Parathyroid adenoma (tissue), 2 donors: ENCODE measurements at regions not wholly inside any gene's neighbourhood (a gene's known extent, or its start where the extent isn't known, plus 50 kb on each side); places are given as distances from the start of the nearest gene placed in this dataset.

Experiments
- H2AFZ ChIP-seq: fragments of 300-600 bp; sonication (generic); one replicate; pipeline ENCODE4 v1.7.0; 2017; ENCODE audit warnings: antibody characterized with exemption, mild to moderate bottlenecking
- H3K27ac ChIP-seq: fragments of 300-600 bp; sonication (generic); one replicate; pipeline ENCODE4 v1.7.0; 2017
- H3K27me3 ChIP-seq: fragments of 300-600 bp; sonication (generic); one replicate; pipeline ENCODE4 v1.7.0; 2017; ENCODE audit warnings: low read length; ENCODE audit not compliant: control insufficient read depth, insufficient read depth
- H3K36me3 ChIP-seq: fragments of 300-600 bp; sonication (generic); one replicate; pipeline ENCODE4 v1.7.0; 2017; ENCODE audit warnings: low read length; ENCODE audit not compliant: control insufficient read depth, insufficient read depth
- H3K4me1 ChIP-seq: fragments of 300-600 bp; sonication (generic); one replicate; pipeline ENCODE4 v1.7.0; 2017; ENCODE audit warnings: control low read depth
- H3K4me2 ChIP-seq: fragments of 300-600 bp; sonication (generic); one replicate; pipeline ENCODE4 v1.7.0; 2017; ENCODE audit warnings: low read length
- H3K4me3 ChIP-seq: fragments of 300-600 bp; sonication (generic); one replicate; pipeline ENCODE4 v1.7.0; 2017; ENCODE audit warnings: low read depth, low read length
- H3K79me2 ChIP-seq: fragments of 300-600 bp; sonication (generic); one replicate; pipeline ENCODE4 v1.7.0; 2017; ENCODE audit warnings: control low read depth
- H3K9ac ChIP-seq: fragments of 300-600 bp; sonication (generic); one replicate; pipeline ENCODE4 v1.7.0; 2017; ENCODE audit warnings: mild to moderate bottlenecking
- H3K9me3 ChIP-seq: fragments of 300-600 bp; sonication (generic); one replicate; pipeline ENCODE4 v1.7.0; 2017; ENCODE audit warnings: low read length; ENCODE audit not compliant: control insufficient read depth
- TF ChIP-seq, protein P1 (sequence below): fragments of 300-600 bp; sonication (generic); IDR thresholded peaks from one replicate; pipeline ENCODE4 v1.7.0; 2017; ENCODE audit warnings: antibody characterized with exemption, mild to moderate bottlenecking
- donor health status: primary hyperparathyroidism.

DNA sequence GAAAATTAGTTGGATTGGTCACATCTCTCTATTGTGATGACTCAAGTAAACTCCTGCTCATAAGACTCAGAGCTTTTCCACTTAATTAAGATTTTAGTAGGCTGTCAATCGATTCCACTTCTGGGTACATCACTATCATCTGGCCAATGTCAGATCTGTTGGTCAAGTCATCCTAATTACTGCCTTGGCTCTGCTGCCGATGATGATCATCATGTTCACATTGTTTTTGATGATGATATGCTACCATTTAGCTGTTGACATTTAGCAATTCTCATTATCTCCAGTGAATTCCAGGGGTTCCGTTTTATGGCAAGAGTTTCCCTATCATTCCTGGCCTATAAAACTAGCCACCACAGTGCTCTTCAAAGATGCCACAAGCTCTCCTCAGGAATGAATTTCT, 253.4 kb downstream of the IKZF2 start:
- Histone ChIP-seq H3K9ac (no peak overlapping the region), H3K9me3 (no peaks in the 10 kb centered on the region), H3K79me2 (no peaks in the 10 kb centered on the region), H3K4me1 (no peaks in the 10 kb centered on the region), H3K27ac (no peak overlapping the region), H2AFZ (no peak overlapping the region), H3K36me3 (no peaks in the 10 kb centered on the region), H3K4me3 (no peak overlapping the region), H3K4me2 (no peak overlapping the region), H3K27me3 (no peaks in the 10 kb centered on the region)
- TF ChIP-seq, protein P1, sequence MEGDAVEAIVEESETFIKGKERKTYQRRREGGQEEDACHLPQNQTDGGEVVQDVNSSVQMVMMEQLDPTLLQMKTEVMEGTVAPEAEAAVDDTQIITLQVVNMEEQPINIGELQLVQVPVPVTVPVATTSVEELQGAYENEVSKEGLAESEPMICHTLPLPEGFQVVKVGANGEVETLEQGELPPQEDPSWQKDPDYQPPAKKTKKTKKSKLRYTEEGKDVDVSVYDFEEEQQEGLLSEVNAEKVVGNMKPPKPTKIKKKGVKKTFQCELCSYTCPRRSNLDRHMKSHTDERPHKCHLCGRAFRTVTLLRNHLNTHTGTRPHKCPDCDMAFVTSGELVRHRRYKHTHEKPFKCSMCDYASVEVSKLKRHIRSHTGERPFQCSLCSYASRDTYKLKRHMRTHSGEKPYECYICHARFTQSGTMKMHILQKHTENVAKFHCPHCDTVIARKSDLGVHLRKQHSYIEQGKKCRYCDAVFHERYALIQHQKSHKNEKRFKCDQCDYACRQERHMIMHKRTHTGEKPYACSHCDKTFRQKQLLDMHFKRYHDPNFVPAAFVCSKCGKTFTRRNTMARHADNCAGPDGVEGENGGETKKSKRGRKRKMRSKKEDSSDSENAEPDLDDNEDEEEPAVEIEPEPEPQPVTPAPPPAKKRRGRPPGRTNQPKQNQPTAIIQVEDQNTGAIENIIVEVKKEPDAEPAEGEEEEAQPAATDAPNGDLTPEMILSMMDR = no peak

DNA sequence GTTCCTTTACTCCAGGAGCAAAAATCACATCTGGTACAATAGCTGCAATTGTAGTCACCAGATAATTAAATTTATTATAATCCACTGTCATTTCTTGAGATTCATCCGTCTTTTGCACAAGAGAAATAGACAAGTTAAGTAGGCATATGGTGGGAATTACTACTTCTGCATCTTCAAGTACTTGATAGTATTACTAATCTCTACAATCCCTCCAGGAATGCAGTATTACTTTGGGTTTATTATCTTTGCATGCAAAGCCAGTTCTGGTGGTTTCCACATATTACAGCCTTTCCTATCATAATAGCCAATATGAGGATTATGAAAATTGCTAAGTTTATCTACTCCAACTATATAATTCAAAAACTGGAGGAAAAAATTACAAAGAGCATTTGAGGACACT, 254.1 kb downstream of the IKZF2 start:
- no peaks in the 10 kb centered on the region for H3K36me3 ChIP-seq
- no peaks in the 10 kb centered on the region for H3K4me1 ChIP-seq
- no peaks in the 10 kb centered on the region for H3K9me3 ChIP-seq
- H3K4me2 ChIP-seq = no peak overlapping the region
- no peak overlapping the region for H3K9ac ChIP-seq
- no peaks in the 10 kb centered on the region for H3K27me3 ChIP-seq
- no peaks in the 10 kb centered on the region for H3K79me2 ChIP-seq
- H2AFZ ChIP-seq = no peak overlapping the region
- no peak overlapping the region for H3K4me3 ChIP-seq
- H3K27ac ChIP-seq = no peak overlapping the region
- TF ChIP-seq, protein P1 = no peak

DNA sequence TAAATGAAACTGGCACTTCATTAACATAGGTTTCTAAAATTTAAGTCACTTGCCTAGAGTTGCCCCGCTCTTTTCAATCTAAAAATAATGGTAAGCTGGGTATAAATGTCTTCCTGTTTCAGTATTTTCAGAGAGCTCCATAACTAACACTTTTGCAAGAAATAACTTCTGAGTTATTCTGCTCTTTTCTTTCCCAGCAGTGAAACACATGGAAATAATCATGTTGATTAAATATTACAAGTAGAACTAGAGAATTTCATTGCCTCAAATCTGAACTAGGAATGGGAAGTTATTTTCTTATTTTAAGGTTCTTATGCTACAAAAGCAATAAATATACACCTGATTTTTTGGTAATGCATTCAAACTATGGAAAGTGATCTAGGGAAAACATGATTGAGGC, 257.4 kb downstream of the IKZF2 start:
- no peaks in the 10 kb centered on the region for H3K79me2 ChIP-seq
- H3K4me1 ChIP-seq = no peaks in the 10 kb centered on the region
- no peaks in the 10 kb centered on the region for H3K9me3 ChIP-seq
- no peaks in the 10 kb centered on the region for H3K27me3 ChIP-seq
- H3K36me3 ChIP-seq = no peaks in the 10 kb centered on the region
- TF ChIP-seq, protein P1 = no peak
- H3K4me3 ChIP-seq = no peak overlapping the region
- H3K4me2 ChIP-seq = no peak overlapping the region
- H2AFZ ChIP-seq = no peak overlapping the region
- no peak overlapping the region for H3K27ac ChIP-seq
- no peak overlapping the region for H3K9ac ChIP-seq

DNA sequence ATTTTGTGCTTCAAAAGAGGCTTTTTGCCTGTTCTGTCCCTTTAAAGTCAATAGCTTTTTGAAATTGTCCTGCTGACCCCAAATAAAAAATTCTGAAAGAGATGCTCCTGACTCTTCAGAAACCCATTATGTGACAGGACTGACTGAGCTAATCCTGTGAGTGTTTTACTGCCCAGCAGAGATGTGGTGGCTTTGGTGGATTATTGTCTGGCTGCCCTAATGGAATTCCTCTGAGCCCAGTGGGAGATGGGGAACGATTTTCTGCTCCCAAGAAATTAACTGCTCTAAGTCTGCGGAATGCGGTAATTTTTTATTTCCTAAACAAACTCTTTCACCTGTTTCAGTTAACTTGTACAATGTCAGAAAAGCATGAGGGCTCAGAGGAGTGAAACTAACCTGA, 258.2 kb downstream of the IKZF2 start:
- H3K4me1 ChIP-seq = no peaks in the 10 kb centered on the region
- H2AFZ ChIP-seq = no peak overlapping the region
- no peaks in the 10 kb centered on the region for H3K36me3 ChIP-seq
- no peak overlapping the region for H3K4me3 ChIP-seq
- H3K4me2 ChIP-seq = no peak overlapping the region
- no peaks in the 10 kb centered on the region for H3K9me3 ChIP-seq
- TF ChIP-seq, protein P1 = no peak
- H3K27ac ChIP-seq = no peak overlapping the region
- H3K9ac ChIP-seq = no peak overlapping the region
- no peaks in the 10 kb centered on the region for H3K27me3 ChIP-seq
- no peaks in the 10 kb centered on the region for H3K79me2 ChIP-seq

DNA sequence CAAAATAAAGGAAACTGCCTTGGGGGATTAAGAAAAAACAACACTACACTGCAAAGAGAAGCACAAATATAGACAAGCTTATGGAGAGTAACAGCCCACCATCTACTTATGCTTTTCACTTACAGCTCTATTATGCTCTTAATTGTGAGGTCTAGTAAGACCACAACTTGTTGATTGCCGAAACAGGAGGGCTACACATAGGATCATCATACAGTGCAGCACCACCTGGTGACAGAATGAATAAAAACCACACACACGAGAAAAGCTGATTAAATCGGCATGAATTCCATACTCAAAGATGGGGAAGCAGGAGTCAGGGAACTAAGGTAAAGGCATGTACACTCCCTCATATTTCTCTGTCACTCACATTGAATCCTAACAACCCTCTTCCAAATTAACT, 259.2 kb downstream of the IKZF2 start:
- TF ChIP-seq, protein P1 = peak; percentile 38
- Histone ChIP-seq H3K27me3 (no peaks in the 10 kb centered on the region), H3K9me3 (no peaks in the 10 kb centered on the region), H3K27ac (no peak overlapping the region), H3K4me1 (no peaks in the 10 kb centered on the region), H3K4me2 (peak overlapping the region; percentile 25), H3K79me2 (no peaks in the 10 kb centered on the region), H2AFZ (no peak overlapping the region), H3K9ac (no peak overlapping the region), H3K36me3 (no peaks in the 10 kb centered on the region), H3K4me3 (no peak overlapping the region)
